Right lobe of liver (tissue), 4 donors: ENCODE measurements at regions not wholly inside any gene's neighbourhood (a gene's known extent, or its start where the extent isn't known, plus 50 kb on each side); places are given as distances from the start of the nearest gene placed in this dataset.

Source experiments
- CTCF ChIP-seq, 4 donors: fragments of 200-600 bp in 3 of 4; fragments of 450-650 bp in 1 of 4; IDR thresholded peaks; one replicate each; pipeline versions ENCODE4 v1.5.1 to v1.8.0; 2016 to 2022; ENCODE audit warnings: antibody characterized with exemption in 4 of 4, mild to moderate bottlenecking in 2 of 4
- POLR2A ChIP-seq: fragments of 450-650 bp; IDR thresholded peaks from one replicate; pipeline ENCODE4 v1.6.1; 2017; ENCODE audit warnings: antibody characterized with exemption, mild to moderate bottlenecking
- donor health status: DM: no; HTN: no; CAD: no.
- donor health status: DM: no; HTN: no; CAD: no.
- donor health status: DM: no; HTN: yes; CAD: no.

- TF ChIP-seq CTCF (IDR thresholded peaks at IDR 0.05), result no peak
- no peak for TF ChIP-seq POLR2A
Observed at GRCh38 chr7:142379201-142379885, 121.5 kb upstream of the PRSS58 start.
